ENCODE measurements at regions not wholly inside any gene's neighbourhood (a gene's known extent, or its start where the extent isn't known, plus 50 kb on each side); places are given as distances from the start of the nearest gene placed in this dataset.

DNA sequence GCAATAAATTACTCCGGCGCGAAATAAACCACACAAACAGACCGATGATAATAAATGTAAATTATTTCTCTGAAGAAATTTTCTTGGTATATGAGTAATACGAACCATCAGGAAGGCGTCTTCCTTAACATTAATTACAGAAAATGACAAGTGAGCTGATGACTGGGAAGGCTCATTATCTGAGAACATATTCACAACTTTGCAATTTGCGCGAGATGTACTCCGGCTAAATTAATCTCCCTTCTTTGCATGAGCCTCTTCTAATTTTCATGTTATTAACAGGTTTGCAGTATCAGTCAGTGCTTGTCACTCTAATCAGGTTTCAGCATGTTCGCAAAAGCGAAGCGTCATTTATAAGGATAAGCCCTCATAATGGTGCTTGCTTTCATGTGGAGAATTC lies 218.9 kb upstream of the MVB12B start:
- no peaks in the 10 kb centered on the region for H3K4me1 Mint-ChIP-seq
- WGBS (ENCODE audit: insufficient coverage), result 87% methylated on average over 3 of the region's 12 CpGs
- Histone ChIP-seq H3K36me3 (replicated peaks in 1 of 2; ENCODE audit: control insufficient read depth in 1 of 2, insufficient read depth in 2 of 2, low read length in 2 of 2) (no peaks in the 10 kb centered on the region), H3K27ac (ENCODE audit: low read depth in 1 of 2, low read length in 2 of 2) (no peak overlapping the region), H3K27me3 (ENCODE audit: control insufficient read depth in 2 of 2, insufficient read depth in 2 of 2, low read length in 2 of 2) (peaks cover 0 to 5% of the 10 kb centered on the region in 2 donors), H4K20me1 (ENCODE audit: insufficient read depth, low read length) (no peaks in the 10 kb centered on the region), H3K9ac (ENCODE audit: insufficient read depth, low read length, poor library complexity, severe bottlenecking) (no peak overlapping the region), H3K79me2 (ENCODE audit: insufficient read depth, low read length) (no peaks in the 10 kb centered on the region), H3K9me3 (replicated peaks in 1 of 2; ENCODE audit: control insufficient read depth in 1 of 2, insufficient read depth in 1 of 2, low read length in 2 of 2) (no peaks in the 10 kb centered on the region), H3K4me3 (replicated peaks in 1 of 3; ENCODE audit: low read depth in 2 of 3, low read length in 3 of 3) (no peak overlapping the region), H3K4me1 (ENCODE audit: control insufficient read depth in 1 of 2, insufficient read depth in 2 of 2, low read length in 2 of 2) (no peaks in the 10 kb centered on the region), H3K4me2 (replicated peaks; ENCODE audit: extremely low read depth, low read length, poor library complexity, severe bottlenecking) (no peak overlapping the region), H2AFZ (ENCODE audit: insufficient read depth, low read depth, low read length, poor library complexity, severe bottlenecking) (no peak overlapping the region)
- TF ChIP-seq, protein P1, sequence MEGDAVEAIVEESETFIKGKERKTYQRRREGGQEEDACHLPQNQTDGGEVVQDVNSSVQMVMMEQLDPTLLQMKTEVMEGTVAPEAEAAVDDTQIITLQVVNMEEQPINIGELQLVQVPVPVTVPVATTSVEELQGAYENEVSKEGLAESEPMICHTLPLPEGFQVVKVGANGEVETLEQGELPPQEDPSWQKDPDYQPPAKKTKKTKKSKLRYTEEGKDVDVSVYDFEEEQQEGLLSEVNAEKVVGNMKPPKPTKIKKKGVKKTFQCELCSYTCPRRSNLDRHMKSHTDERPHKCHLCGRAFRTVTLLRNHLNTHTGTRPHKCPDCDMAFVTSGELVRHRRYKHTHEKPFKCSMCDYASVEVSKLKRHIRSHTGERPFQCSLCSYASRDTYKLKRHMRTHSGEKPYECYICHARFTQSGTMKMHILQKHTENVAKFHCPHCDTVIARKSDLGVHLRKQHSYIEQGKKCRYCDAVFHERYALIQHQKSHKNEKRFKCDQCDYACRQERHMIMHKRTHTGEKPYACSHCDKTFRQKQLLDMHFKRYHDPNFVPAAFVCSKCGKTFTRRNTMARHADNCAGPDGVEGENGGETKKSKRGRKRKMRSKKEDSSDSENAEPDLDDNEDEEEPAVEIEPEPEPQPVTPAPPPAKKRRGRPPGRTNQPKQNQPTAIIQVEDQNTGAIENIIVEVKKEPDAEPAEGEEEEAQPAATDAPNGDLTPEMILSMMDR (IDR thresholded peaks at IDR 0.05), result no peak
- peaks cover 12 to 22% (median 12%) of the 10 kb centered on the region in 3 donors for H3K27me3 Mint-ChIP-seq (ENCODE audit: low read depth in 3 of 3)
- no peak overlapping the region for H3K4me3 Mint-ChIP-seq
- intact Hi-C loops (cut with micrococcal nuclease), result loop anchor here in 1 of 2 donors (10.0 kb wide), 1 partner anchor 703 kb away; no protein-coding TSS in a partner anchor
- H3K36me3 Mint-ChIP-seq, result no peaks in the 10 kb centered on the region
- no peak for DNase-seq
- H3K27ac Mint-ChIP-seq, result no peak overlapping the region
- peaks cover 0 to 2% (median 0%) of the 10 kb centered on the region in 7 donors for H3K9me3 Mint-ChIP-seq

DNA sequence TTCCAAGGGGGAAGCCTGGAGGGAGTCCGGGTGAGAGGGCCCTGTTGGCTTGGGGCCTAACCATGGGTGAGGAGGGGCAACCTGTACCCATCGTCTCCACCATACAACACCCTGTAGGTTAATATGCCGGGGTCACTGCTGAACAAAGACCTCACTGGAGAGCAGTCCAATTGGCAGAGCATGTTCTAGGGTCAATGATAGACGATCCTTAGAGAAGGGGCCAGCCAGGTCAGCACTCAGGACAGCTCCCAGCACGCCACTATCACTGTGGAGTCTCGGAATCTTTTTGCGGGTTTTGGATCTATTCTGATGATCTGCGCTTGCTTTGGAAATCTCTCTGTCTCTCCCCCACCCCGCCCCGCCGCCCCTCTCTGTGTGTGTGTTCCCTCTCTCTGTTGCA lies 218.4 kb upstream of the MVB12B start:
- DNase-seq, result no peak
- H3K27me3 Mint-ChIP-seq (ENCODE audit: low read depth in 3 of 3), result peaks cover 10 to 17% (median 12%) of the 10 kb centered on the region in 3 donors
- Histone ChIP-seq H3K4me2 (replicated peaks; ENCODE audit: extremely low read depth, low read length, poor library complexity, severe bottlenecking) (no peak overlapping the region), H3K4me1 (ENCODE audit: control insufficient read depth in 1 of 2, insufficient read depth in 2 of 2, low read length in 2 of 2) (no peaks in the 10 kb centered on the region), H3K9ac (ENCODE audit: insufficient read depth, low read length, poor library complexity, severe bottlenecking) (no peak overlapping the region), H3K79me2 (ENCODE audit: insufficient read depth, low read length) (no peaks in the 10 kb centered on the region), H2AFZ (ENCODE audit: insufficient read depth, low read depth, low read length, poor library complexity, severe bottlenecking) (no peak overlapping the region), H4K20me1 (ENCODE audit: insufficient read depth, low read length) (no peaks in the 10 kb centered on the region), H3K4me3 (replicated peaks in 1 of 3; ENCODE audit: low read depth in 2 of 3, low read length in 3 of 3) (no peak overlapping the region), H3K27me3 (ENCODE audit: control insufficient read depth in 2 of 2, insufficient read depth in 2 of 2, low read length in 2 of 2) (peaks cover 0 to 5% of the 10 kb centered on the region in 2 donors), H3K27ac (ENCODE audit: low read depth in 1 of 2, low read length in 2 of 2) (no peak overlapping the region), H3K9me3 (replicated peaks in 1 of 2; ENCODE audit: control insufficient read depth in 1 of 2, insufficient read depth in 1 of 2, low read length in 2 of 2) (no peaks in the 10 kb centered on the region), H3K36me3 (replicated peaks in 1 of 2; ENCODE audit: control insufficient read depth in 1 of 2, insufficient read depth in 2 of 2, low read length in 2 of 2) (no peaks in the 10 kb centered on the region)
- no peaks in the 10 kb centered on the region for H3K4me1 Mint-ChIP-seq
- H3K4me3 Mint-ChIP-seq, result no peak overlapping the region
- no peaks in the 10 kb centered on the region for H3K36me3 Mint-ChIP-seq
- intact Hi-C loops (cut with micrococcal nuclease), result loop anchor here in 1 of 2 donors (10.0 kb wide), 1 partner anchor 703 kb away; no protein-coding TSS in a partner anchor
- H3K9me3 Mint-ChIP-seq, result peaks cover 0 to 2% (median 0%) of the 10 kb centered on the region in 7 donors
- 50% methylated on average over 8 of the region's 11 CpGs for WGBS (ENCODE audit: insufficient coverage)
- H3K27ac Mint-ChIP-seq, result no peak overlapping the region
- TF ChIP-seq, protein P1 (IDR thresholded peaks at IDR 0.05), result no peak

Measured in CD14-positive monocyte (primary cell).